ENCODE measurements at regions not wholly inside any gene's neighbourhood (a gene's known extent, or its start where the extent isn't known, plus 50 kb on each side); places are given as distances from the start of the nearest gene placed in this dataset.
"Not testable (repeated sequence)": the region's sequence is repeated elsewhere in the genome, so short reads cannot be mapped to it uniquely, and the experiment has no call there.

DNA sequence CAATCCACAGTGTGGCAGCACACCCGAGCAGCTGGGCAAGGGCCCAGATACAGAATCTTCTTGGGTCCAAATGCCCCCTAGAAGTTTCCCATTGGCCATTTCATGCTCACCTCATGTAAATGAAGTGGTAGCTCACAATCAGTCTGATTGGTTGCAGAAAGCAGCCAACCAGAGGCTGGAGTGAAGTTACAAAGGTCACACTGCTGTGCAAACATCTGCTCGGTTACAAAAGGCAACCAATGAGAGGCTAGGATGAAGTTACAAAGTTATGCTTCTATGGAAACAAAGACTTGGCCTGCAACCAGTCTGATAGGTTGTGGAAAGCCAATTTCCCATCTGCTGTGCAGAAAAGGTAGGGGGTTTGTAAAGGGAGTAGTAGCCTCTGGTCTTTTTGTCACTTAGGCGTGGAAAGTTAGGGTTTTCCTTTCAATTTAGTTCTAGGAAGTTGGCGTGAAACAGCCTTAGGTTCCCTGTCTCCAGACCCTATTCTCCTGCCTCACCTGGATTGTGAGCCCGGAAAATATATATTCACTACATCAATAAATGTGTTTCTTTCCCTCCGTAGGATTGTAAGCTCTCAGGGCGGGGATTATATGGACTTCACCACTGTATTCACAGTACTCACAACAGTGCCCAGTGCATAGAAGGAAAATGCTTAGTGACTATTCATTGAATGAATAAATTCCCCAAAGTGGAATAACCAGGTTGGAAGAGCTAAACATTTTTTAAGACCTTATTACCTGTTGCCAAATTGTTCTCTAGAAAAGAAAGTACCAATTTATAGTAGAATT, 91.9 kb downstream of the URB2 start:
- no peak for DNase-seq (ENCODE audit: low spot score)
- Histone ChIP-seq H3K4me3 (no peak overlapping the region), H3K4me1 (no peaks in the 10 kb centered on the region), H3K9me3 (peaks cover 0 to 14% of the 10 kb centered on the region in 2 donors), H3K27ac (no peak overlapping the region), H3K36me3 (no peaks in the 10 kb centered on the region), H3K27me3 (no peaks in the 10 kb centered on the region)
- TF ChIP-seq, protein P1, sequence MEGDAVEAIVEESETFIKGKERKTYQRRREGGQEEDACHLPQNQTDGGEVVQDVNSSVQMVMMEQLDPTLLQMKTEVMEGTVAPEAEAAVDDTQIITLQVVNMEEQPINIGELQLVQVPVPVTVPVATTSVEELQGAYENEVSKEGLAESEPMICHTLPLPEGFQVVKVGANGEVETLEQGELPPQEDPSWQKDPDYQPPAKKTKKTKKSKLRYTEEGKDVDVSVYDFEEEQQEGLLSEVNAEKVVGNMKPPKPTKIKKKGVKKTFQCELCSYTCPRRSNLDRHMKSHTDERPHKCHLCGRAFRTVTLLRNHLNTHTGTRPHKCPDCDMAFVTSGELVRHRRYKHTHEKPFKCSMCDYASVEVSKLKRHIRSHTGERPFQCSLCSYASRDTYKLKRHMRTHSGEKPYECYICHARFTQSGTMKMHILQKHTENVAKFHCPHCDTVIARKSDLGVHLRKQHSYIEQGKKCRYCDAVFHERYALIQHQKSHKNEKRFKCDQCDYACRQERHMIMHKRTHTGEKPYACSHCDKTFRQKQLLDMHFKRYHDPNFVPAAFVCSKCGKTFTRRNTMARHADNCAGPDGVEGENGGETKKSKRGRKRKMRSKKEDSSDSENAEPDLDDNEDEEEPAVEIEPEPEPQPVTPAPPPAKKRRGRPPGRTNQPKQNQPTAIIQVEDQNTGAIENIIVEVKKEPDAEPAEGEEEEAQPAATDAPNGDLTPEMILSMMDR (IDR thresholded peaks at IDR 0.05): no peak

DNA sequence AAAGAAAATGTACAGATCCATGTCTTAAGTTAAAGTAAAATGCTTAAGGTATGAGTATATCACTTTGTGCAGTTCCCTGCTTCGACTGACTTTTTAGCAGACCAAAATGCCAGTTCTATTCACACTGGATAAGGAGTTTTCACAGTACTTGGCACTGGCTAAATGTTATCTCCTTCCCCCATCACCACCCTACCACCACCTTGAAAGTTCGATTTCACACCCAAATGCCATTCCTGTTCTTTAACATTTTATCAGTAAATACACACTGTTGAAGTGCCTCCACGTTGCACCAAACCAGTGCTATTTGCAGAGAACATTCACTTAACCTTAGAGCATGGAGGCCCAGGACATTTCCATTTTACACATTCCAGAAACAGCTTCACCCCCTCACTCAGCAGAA, 100.0 kb downstream of the URB2 start:
- no peaks in the 10 kb centered on the region for H3K36me3 ChIP-seq
- H3K4me1 ChIP-seq: no peaks in the 10 kb centered on the region
- no peak overlapping the region for H3K4me3 ChIP-seq
- TF ChIP-seq, protein P1 (IDR thresholded peaks at IDR 0.05): no peak
- no peaks in the 10 kb centered on the region for H3K27me3 ChIP-seq
- no peak for DNase-seq (ENCODE audit: low spot score)
- no peak overlapping the region for H3K27ac ChIP-seq
- peaks cover 0 to 13% of the 10 kb centered on the region in 2 donors for H3K9me3 ChIP-seq

DNA sequence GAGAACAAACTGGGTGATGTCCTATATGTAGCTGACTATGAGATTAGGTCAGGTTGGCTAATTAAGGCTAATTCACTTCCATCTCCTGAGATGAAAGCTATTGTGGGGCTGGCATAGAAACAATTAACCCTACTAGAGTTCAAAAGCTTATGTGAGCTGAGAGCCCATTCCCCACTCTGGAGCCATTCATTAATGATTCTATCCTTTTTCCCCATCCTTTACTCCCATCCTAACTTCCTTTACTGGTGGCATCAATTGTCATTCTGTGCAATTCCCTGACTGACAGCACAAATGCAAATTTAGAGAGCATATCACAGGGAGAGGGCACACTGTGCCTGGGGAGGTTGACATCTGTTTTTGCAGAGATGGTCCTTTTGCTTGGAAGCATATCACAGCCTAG, 103.9 kb downstream of the URB2 start:
- TF ChIP-seq, protein P1 (IDR thresholded peaks at IDR 0.05): no peak
- no peaks in the 10 kb centered on the region for H3K27me3 ChIP-seq
- H3K27ac ChIP-seq: no peak overlapping the region
- H3K36me3 ChIP-seq: no peaks in the 10 kb centered on the region
- H3K9me3 ChIP-seq: no peaks in the 10 kb centered on the region
- no peak for DNase-seq (ENCODE audit: low spot score)
- H3K4me3 ChIP-seq: no peak overlapping the region
- no peaks in the 10 kb centered on the region for H3K4me1 ChIP-seq

DNA sequence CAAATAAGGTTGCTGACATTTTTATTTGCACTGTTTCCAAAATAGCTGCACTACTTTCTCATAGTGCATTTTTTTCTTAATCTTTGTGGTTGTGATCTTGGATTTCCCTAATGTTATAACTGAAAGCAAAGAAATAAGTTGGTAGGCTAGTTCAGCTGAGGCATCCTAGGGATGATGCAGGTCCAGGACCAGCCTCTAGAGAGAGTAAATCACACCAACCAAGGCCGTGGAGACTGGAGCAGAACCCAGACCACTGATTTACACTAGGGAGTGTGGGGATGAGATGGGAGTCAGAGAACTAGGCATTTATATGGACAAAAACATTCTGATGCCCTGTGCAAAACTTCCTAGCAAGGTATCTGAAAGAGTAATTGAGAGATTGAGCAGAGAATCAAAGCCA, 104.5 kb downstream of the URB2 start:
- no peaks in the 10 kb centered on the region for H3K4me1 ChIP-seq
- no peaks in the 10 kb centered on the region for H3K36me3 ChIP-seq
- no peak for DNase-seq (ENCODE audit: low spot score)
- H3K27ac ChIP-seq: no peak overlapping the region
- H3K27me3 ChIP-seq: no peaks in the 10 kb centered on the region
- TF ChIP-seq, protein P1 (IDR thresholded peaks at IDR 0.05): no peak
- H3K4me3 ChIP-seq: no peak overlapping the region
- H3K9me3 ChIP-seq: no peaks in the 10 kb centered on the region

DNA sequence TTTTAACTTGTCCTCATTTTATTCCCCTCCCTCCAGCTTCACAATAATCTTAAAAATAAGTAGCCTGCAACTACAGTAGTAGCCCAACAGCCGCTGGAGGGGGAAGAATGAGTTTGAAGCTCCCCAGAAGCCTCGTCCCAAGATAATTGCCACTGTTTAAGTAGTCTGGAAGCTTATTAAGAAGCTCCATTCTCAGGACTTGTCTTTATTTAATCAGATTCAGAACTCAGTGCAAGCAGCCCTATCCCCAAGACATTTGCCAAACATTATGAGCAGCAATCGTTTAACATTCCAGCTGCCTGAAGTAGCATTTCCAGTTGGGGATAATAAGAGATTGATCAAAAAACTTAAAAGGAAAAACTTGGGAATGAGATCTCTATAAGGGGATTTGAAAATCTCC, 106.0 kb downstream of the URB2 start:
- Histone ChIP-seq H3K27ac (no peak overlapping the region), H3K27me3 (no peaks in the 10 kb centered on the region), H3K4me1 (no peaks in the 10 kb centered on the region), H3K36me3 (no peaks in the 10 kb centered on the region), H3K4me3 (no peak overlapping the region), H3K9me3 (peaks cover 6 to 14% of the 10 kb centered on the region in 2 donors)
- no peak for DNase-seq (ENCODE audit: low spot score)
- TF ChIP-seq, protein P1 (IDR thresholded peaks at IDR 0.05): no peak

DNA sequence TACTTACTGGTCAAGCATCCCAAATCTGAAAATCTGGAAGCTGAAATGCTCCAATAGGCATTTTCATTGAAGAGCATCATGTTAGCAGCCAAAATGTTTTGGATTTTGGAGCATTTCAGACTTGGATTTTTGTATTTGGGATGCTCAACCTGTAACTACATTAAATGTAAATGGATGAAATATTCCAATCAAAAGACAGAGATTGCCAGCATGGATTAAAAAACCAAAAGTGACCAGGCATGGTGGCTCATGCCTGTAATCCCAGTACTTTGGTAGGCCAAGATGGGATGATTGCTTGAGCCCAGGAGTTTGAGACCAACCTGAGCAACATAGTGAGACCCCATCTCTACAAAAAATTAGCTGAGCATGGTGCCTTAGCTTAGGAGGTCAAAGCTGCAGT, 110.3 kb downstream of the URB2 start:
- Histone ChIP-seq H3K4me1 (no peaks in the 10 kb centered on the region), H3K36me3 (no peaks in the 10 kb centered on the region), H3K27me3 (no peaks in the 10 kb centered on the region), H3K4me3 (no peak overlapping the region), H3K9me3 (peaks cover 6 to 22% of the 10 kb centered on the region in 2 donors), H3K27ac (no peak overlapping the region)
- no peak for DNase-seq (ENCODE audit: low spot score)
- TF ChIP-seq, protein P1 (IDR thresholded peaks at IDR 0.05): no peak

DNA sequence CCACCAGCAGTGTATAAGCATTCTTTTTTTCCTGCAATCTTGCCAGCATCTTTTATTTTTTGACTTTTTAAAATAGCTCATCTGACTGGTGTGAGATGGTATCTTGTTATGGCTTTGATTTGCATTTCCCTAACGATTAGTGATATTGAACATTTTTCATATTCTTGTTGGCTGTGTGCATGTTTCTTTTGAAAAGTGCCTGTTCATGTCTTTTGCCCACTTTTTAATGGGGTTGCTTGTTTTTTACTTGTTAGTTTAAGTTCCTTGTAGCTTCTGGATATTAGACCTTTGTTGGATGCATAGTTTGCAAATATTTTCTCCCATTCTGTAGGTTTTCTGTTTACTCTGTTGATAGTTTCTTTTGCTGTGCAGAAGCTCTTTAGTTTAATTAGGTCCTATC, 116.6 kb downstream of the URB2 start:
- not testable (repeated sequence) for H3K4me3 ChIP-seq; H3K27ac ChIP-seq; H3K27me3 ChIP-seq; H3K36me3 ChIP-seq; DNase-seq (ENCODE audit: low spot score); H3K4me1 ChIP-seq
- peaks cover 0 to 15% of the 10 kb centered on the region in 2 donors for H3K9me3 ChIP-seq

Data from right atrium auricular region (tissue), 2 donors.